ENCODE measurements at regions not wholly inside any gene's neighbourhood (a gene's known extent, or its start where the extent isn't known, plus 50 kb on each side); places are given as distances from the start of the nearest gene placed in this dataset.

GRCh38 chr18:78649421-78649820 lies 330.2 kb upstream of the SALL3 start:
- no peak for DNase-seq

DNA sequence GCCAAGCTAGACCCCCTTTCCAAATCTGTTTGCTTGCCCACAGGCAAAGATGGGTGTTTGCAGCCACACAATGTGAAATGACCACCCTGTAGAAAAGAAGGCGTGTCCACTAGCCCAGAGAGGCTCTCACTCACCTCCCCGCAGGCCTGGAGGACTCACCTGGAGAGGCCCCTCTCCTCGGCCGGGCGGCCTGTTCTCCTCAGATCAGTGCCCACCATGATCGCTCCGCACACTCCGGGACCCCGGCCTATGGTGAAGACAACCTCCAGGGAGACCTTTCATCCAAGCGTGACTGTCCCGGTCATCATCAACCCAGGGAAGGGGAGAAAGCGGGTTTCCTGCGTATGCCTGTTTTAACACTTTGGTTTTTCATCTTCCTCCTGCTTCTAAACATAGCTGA lies 328.7 kb upstream of the SALL3 start:
- no peak for DNase-seq

- DNase-seq = no peak
These were observed 327.5 kb upstream of the SALL3 start for GRCh38 chr18:78652001-78652545.

DNA sequence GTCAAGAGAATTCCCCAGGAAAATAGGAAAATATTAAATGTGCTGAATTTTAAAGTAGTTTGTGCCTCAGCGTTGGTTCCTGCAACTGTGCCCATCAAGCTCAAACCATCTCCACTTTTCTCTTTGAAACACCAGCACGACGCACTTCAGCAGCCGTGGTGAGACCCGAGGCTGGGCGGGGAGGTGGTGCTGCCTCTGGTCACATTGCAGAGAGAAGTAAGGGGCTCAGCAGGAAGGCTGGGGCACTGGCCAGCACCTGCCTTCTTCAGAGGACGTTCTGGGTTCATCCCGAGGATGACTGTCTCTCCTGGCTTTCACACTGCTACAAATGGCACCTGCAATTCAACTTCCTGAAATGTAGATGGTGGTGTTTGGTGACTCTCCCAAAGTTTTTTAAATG lies 323.7 kb upstream of the SALL3 start:
- no peak for DNase-seq

GRCh38 chr18:78656346-78656925 lies 323.2 kb upstream of the SALL3 start:
- no peak for DNase-seq

DNA sequence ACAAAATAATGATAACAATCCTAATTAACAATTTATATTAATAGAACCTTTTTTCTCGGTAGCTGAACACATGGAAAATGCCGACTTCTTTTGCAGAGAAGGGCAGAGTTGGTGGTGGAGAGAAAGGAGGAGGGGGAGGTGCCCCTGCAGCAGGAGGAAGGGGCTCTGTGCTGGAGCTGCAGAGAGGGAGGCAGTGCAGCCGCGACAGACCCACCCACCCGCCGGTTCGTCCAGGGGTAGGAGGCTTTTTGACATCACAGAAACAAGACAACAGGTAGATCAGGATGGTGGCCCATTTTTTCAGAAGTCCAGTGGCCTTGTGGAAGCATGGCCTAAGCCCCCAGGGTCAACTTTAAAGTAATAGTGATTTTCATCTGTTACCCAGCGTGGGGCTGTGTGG lies 321.1 kb upstream of the SALL3 start:
- no peak for DNase-seq

DNA sequence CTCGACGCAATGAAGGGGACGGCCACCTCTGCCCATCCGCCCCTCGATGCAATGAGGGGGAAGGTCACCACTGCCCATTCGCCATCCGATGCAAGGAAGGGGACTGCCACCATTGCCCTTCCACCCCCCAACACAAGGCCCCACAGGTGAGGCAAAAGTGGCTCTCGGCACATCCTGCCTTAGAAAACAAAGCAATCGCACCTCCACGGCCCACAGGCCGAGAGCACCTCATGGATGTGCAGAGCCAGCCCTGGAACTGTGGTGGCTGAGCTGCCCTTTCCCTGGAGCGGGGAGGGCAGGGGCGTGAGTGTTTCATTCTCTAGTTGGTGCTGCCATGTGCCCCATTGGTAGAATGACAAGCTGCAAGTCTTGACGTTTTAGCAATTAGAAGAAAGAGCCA lies 320.6 kb upstream of the SALL3 start:
- DNase-seq = no peak

DNA sequence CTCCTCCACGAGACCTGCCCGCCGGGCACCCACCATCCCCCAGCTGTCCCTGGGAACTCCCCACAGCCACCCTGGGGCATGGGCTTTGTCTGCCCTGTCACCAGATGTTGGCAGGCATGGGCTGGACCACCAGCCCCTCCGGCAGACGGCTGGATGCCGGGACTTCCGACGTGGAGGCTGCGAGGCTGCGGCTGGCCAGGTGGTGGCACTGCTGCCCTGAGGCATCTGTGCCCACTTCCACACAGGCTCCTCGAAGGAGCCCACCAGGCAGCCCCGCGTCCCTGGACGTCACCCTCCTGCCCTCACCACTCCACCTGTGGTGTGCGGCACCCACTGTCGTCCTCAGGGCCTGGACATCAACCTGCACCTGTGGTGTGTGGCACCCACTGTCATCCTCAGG lies 319.9 kb upstream of the SALL3 start:
- no peak for DNase-seq

DNA sequence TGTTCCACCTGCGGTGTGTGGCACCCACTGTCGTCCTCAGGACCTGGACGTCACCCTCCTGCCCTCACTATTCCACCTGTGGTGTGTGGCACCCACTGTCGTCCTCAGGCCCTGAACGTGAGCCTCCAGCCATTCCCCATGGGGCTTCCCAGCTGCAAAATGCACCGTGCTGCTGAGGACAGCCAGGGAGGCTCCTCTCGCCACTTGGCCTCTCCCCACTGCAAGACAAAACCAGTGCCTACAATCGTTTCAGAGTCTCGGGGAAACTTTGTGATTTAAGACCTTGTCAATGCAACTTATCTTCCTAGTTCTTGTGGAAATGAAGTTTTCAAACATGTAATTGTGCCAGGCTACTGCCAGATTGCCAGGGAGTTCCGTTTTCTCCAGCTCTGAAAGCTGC lies 319.3 kb upstream of the SALL3 start:
- DNase-seq = no peak

DNA sequence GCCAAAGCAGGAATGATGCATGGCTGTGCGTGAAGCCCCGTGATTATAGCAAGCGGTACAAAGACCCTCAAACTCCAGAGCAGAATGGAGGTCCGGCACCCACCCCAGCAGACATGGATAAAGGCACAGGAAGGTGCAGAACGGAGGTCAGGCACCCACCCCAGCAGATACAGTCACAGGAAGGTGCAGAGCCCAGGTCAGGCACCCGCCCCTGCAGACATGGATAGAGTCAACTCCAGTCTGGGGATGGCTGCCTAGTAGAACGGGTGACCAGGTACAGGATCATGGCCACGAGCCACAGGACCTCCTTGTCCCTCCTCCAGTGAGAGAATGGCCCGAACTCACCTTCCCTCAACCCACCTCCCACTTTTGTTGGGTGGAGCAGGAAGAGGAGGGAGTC lies 318.3 kb upstream of the SALL3 start:
- no peak for DNase-seq

- DNase-seq = no peak
These were observed 316.7 kb upstream of the SALL3 start for GRCh38 chr18:78662879-78663278.

DNA sequence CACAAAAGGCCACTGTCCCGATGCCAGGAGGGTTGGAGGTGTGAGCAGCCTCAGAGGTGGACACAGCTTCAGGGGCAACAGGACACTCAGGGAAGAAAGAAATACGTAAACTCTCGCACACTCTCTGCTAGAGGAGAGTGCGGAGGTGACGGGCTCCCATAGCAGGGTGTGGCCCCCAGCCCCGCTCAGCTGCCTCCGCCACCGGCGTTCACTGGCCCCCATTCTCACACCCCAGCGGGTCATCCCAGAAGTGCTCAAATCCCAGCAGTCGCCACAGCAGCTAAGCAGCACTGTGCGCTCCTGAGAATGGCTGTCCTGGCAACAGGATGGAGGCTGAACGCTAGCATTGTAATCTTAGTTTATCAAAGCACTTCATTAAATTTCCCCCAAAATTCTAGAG lies 315.6 kb upstream of the SALL3 start:
- no peak for DNase-seq

GRCh38 chr18:78664848-78665247 lies 314.8 kb upstream of the SALL3 start:
- no peak for DNase-seq

DNA sequence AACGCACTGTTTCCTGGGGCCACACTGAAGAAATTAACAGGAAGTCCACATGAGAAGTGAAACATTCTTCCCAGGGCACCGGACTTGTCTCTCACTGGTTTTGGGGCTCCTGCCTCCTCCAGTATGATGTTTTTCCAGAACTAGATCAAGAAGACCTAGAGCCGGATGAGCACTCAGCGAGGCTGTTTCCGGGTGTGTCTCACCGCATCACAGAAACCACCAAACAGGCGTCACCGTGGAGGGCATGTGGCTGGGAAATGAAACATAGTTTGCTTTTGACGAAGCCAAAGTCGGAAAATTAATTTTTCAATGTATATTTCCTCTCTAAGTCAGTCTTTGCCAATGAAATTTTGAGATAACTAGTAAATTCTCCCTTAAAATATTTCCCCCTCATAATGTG lies 314.0 kb upstream of the SALL3 start:
- DNase-seq = no peak

DNA sequence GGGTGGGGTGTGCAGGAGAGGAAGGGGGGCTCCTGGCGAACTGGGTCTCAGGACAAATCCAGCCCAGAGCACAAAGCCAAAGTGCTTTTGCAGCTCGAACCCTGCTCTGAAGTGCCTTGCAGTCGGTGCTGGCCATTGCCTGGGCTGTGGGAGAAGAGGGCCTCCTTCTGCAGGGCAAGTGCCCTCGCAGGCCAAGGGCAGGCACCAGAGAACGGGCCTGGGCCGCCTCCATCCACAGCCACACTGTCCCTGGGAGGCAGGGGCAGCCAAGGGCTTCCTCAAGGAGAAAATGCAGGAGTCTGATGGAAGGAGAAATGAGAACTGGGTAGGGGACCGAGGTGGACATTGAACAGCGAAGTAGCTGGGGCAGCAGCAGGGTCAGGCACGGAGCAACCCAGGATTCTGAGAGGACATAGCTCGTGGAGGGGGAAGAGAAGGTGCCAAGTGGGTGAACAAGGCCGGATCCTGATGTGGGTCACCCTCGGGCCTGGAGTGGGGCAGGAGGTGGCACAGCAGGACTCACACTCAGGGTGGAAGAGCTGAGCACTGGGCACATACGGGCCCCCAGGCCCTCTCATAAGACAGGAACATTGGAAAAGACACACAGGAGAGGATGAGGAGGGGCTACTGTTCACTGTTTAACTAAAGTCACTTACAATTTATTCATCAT lies 312.8 kb upstream of the SALL3 start:
- no peak for DNase-seq

- DNase-seq = no peak
These were observed 308.7 kb upstream of the SALL3 start for GRCh38 chr18:78670778-78671391.

DNA sequence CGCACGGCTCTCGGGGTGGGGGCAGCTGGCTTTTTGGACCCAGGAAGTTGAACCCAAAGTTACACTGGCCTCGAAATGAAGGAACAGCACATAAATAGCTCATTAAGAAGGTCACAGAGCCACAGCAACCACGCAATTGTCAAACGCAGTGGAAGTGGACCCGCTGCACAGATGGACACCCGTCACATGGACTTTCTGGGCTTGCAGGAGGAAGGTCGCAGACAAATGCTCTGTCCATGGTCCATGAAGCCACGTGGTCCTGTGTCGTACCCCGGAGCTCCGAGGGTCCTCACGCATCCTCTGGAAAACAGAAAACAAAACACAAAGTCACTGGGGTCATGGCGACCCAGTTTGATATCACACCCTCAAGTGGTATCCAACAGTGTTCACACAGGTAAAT lies 308.1 kb upstream of the SALL3 start:
- no peak for DNase-seq

DNA sequence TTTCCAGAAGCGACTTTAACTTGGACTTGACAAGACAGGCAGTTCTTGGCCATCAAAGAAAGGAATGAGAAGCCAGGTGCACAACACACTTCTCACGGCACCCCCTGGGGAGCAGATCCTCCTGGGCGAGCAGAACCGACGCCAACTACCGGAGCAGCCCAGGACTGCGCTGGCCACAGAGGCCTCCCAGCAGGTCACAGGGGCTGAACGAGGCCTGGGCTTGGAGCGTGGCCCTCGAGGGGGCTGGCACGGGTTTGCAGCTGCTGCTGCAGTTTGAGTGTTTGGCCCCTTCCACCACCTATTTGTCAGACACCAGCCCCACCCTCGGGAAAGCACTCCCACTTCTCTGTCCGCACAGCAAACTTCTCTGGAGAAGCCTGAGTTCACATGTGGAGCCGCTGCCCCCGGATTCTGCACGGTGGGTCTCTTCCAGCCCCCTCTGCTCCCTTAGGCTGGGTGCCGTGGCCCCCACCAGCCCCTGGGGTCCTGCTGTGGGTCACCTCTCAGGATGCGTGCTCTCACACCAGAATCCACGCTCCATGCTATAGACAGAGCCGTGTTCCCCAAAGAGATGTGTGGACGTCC lies 306.7 kb upstream of the SALL3 start:
- no peak for DNase-seq

GRCh38 chr18:78673516-78674321 lies 305.9 kb upstream of the SALL3 start:
- no peak for DNase-seq

GRCh38 chr18:78675231-78675630 lies 304.4 kb upstream of the SALL3 start:
- no peak for DNase-seq

- DNase-seq = no peak
These were observed 302.8 kb upstream of the SALL3 start for GRCh38 chr18:78676622-78677482.

Data from T1000 (cell line).